Colonic mucosa (tissue), 4 donors: ENCODE measurements at regions not wholly inside any gene's neighbourhood (a gene's known extent, or its start where the extent isn't known, plus 50 kb on each side); places are given as distances from the start of the nearest gene placed in this dataset.

ENCODE experiments used
- DNase-seq: peaks from one replicate; pipeline ENCODE4 v3.0.0-alpha.2; 2020
- H3K27ac ChIP-seq: fragments of 200-600 bp; one replicate; pipeline ENCODE4 v1.8.0; 2021
- H3K27me3 ChIP-seq: fragments of 200-600 bp; one replicate; pipeline ENCODE4 v1.8.0; 2021
- H3K36me3 ChIP-seq: fragments of 200-600 bp; one replicate; pipeline ENCODE4 v1.8.0; 2021
- H3K4me1 ChIP-seq: fragments of 200-600 bp; one replicate; pipeline ENCODE4 v1.8.0; 2021; ENCODE audit warnings: mild to moderate bottlenecking
- H3K4me3 ChIP-seq: fragments of 200-600 bp; one replicate; pipeline ENCODE4 v1.8.0; 2021
- H3K9ac ChIP-seq, 2 donors: one replicate each; pipeline ENCODE4 v1.7.0; 2013; ENCODE audit warnings: control low read depth in 2 of 2, low read depth in 2 of 2, low read length in 2 of 2
- H3K9me3 ChIP-seq: fragments of 200-600 bp; one replicate; pipeline ENCODE4 v1.8.0; 2021
- intact Hi-C: fragments of 100-400 bp; cut with DNase I; formaldehyde crosslinking; loops from one replicate; pipeline ENCODE4 v1.14.1; 2022
- TF ChIP-seq, protein P1 (sequence below): fragments of 200-600 bp; IDR thresholded peaks from one replicate; pipeline ENCODE4 v1.8.0; 2022; ENCODE audit warnings: antibody characterized with exemption, mild to moderate bottlenecking
- donor health status: healthy.
- donor health status: DM: no; HTN: no; CAD: no.
- donor health status: DM: no; HTN: no; CAD: no.

DNA sequence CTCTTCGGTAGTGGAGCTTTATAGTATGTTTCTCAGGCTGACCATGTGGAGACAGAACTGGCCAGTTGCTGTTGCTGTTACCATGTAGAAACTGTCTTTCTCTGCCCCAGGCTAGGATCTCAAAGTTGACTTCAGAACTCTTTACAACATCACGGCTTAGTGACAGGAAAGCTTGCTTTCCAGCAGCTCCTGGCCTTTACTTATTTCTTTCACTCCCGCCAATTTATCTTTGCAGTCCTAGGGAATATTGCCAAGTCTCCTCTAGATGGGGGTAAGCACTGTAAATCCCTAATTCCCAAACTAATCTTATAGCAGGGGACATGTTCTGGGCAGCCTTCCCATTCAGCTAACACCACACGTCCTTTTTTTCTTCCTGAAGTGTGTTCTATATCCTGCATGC is 631.6 kb downstream of the SPRY1 start:
- Histone ChIP-seq H3K27ac (no peak overlapping the region), H3K4me3 (no peak overlapping the region), H3K9ac (no peak overlapping the region), H3K9me3 (no peaks in the 10 kb centered on the region), H3K27me3 (no peaks in the 10 kb centered on the region), H3K4me1 (no peaks in the 10 kb centered on the region), H3K36me3 (no peaks in the 10 kb centered on the region)
- TF ChIP-seq, protein P1, sequence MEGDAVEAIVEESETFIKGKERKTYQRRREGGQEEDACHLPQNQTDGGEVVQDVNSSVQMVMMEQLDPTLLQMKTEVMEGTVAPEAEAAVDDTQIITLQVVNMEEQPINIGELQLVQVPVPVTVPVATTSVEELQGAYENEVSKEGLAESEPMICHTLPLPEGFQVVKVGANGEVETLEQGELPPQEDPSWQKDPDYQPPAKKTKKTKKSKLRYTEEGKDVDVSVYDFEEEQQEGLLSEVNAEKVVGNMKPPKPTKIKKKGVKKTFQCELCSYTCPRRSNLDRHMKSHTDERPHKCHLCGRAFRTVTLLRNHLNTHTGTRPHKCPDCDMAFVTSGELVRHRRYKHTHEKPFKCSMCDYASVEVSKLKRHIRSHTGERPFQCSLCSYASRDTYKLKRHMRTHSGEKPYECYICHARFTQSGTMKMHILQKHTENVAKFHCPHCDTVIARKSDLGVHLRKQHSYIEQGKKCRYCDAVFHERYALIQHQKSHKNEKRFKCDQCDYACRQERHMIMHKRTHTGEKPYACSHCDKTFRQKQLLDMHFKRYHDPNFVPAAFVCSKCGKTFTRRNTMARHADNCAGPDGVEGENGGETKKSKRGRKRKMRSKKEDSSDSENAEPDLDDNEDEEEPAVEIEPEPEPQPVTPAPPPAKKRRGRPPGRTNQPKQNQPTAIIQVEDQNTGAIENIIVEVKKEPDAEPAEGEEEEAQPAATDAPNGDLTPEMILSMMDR, result no peak
- intact Hi-C loops, result no loop called here
- no peak for DNase-seq

DNA sequence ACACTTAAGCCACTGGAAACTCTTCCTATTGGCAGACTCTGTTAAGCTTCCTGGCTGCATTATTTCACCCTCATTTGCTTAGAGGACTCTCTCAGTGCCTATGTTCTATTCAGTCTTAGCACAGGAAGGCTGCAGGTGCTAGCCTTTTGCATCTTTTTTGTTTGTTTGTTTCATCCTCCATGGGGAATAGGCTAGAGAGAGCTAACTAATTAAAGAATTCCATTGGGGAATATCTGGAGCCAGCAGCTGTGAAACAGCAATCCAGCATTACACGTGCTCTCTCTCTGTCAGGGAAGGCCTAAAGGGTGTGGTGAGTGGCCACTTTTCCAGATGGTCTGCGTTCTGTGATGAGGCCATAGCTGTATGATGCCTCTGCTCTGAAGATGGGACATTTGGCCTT is 633.6 kb downstream of the SPRY1 start:
- intact Hi-C loops, result no loop called here

DNA sequence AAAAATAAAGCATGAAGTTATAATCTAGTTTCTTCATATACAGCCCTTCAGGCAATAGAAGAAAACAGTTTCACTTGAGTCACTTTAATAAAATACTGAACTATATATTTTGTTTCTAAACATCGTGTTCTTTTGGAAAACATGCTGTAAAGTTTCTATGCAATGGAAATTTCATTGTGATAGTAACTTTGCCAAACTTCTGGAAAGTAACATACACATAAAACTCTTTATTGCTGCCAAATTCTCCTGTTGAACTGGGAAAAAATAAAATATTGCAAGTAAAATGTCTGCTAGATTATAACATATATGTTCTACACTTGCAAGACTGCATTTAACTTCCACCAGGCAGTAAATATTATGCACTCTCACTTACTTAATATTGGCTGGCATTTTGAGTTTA is 635.4 kb downstream of the SPRY1 start:
- Histone ChIP-seq H3K4me1 (no peaks in the 10 kb centered on the region), H3K36me3 (no peaks in the 10 kb centered on the region), H3K27me3 (no peaks in the 10 kb centered on the region), H3K27ac (no peak overlapping the region), H3K4me3 (no peak overlapping the region), H3K9ac (no peak overlapping the region), H3K9me3 (no peaks in the 10 kb centered on the region)
- intact Hi-C loops, result no loop called here
- TF ChIP-seq, protein P1, result no peak
- DNase-seq, result no peak

More for the DNA sequence above, 633.6 kb downstream of the SPRY1 start:
- no peaks in the 10 kb centered on the region for H3K9me3 ChIP-seq
- H3K36me3 ChIP-seq, result no peaks in the 10 kb centered on the region
- TF ChIP-seq, protein P1, result no peak
- H3K4me3 ChIP-seq, result no peak overlapping the region
- H3K27ac ChIP-seq, result no peak overlapping the region
- no peak overlapping the region for H3K9ac ChIP-seq
- H3K4me1 ChIP-seq, result no peaks in the 10 kb centered on the region
- H3K27me3 ChIP-seq, result no peaks in the 10 kb centered on the region
- no peak for DNase-seq

DNA sequence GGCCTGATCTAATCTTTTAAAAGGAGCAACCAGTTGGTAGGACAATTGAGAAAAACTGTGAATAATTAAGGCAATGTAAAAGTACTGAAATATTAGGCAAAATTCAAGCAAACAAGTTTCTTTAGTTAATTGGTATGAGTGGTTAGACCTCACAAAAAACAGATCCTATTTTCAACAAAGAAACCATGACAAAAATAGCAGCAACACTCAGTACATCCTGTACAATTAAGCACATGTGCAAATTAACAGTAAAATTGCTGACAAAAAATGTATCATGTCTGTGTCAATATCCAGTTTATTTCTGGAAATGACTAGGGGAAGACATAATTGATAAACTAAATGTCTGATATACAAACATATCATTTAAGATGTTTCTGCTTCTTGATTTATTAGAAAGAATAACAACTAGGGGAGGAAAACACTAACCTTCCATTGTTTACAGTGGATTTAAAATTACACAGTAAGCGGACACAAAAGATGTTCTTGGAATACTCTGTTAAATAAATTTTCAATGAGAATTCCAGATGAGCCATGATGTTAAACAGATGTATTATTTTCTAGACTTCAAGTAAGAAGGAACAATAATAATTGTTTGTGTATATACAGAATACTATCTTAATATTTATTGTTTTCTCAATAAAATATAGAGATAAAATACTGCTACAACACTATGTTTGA is 638.9 kb downstream of the SPRY1 start:
- DNase-seq, result no peak
- Histone ChIP-seq H3K4me3 (no peak overlapping the region), H3K9ac (no peak overlapping the region), H3K4me1 (no peaks in the 10 kb centered on the region), H3K27me3 (no peaks in the 10 kb centered on the region), H3K9me3 (no peaks in the 10 kb centered on the region), H3K36me3 (no peaks in the 10 kb centered on the region), H3K27ac (no peak overlapping the region)
- TF ChIP-seq, protein P1, result no peak
- intact Hi-C loops, result no loop called here

DNA sequence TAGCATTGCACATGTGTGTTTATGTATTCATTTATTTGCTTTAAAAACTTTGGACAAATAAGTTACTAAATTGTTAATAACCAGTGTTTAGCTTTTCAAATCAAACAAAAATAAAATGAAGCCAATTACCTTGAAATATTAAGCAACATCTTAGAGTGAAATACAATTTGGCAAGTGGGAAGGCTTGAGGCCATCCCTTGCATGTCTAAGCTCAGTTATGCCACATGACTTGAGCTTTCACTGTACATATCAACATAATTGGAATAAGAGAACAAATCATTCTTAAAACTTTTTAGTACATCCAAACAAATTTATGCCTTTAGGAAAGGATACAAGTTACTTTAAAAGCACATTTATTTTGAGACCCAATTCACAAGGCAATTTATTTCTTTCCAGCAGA is 640.6 kb downstream of the SPRY1 start:
- no peaks in the 10 kb centered on the region for H3K27me3 ChIP-seq
- H3K4me3 ChIP-seq, result no peak overlapping the region
- H3K9ac ChIP-seq, result no peak overlapping the region
- no peaks in the 10 kb centered on the region for H3K4me1 ChIP-seq
- no peaks in the 10 kb centered on the region for H3K36me3 ChIP-seq
- no peak for DNase-seq
- TF ChIP-seq, protein P1, result no peak
- no peaks in the 10 kb centered on the region for H3K9me3 ChIP-seq
- no peak overlapping the region for H3K27ac ChIP-seq
- intact Hi-C loops, result no loop called here
